T-helper 1 cell treated with Interleukin-12 subunit alpha and Interleukin-12 subunit beta and Interleukin-4 antibody, amounts not matched to agents 30 μg/mL and 1 μg/mL, for 36 hours (primary cell): ENCODE measurements at regions not wholly inside any gene's neighbourhood (a gene's known extent, or its start where the extent isn't known, plus 50 kb on each side); places are given as distances from the start of the nearest gene placed in this dataset.
"Not testable (repeated sequence)": the region's sequence is repeated elsewhere in the genome, so short reads cannot be mapped to it uniquely, and the experiment has no call there.

ENCODE experiments used
- H3K27ac Mint-ChIP-seq: one replicate; pipeline ENCODE4 v1.8.0; 2021; ENCODE audit warnings: mild to moderate bottlenecking, mixed read lengths
- H3K27me3 Mint-ChIP-seq: one replicate; pipeline ENCODE4 v1.8.0; 2021; ENCODE audit warnings: low read depth, mixed read lengths
- H3K36me3 Mint-ChIP-seq: one replicate; pipeline ENCODE4 v1.8.0; 2021; ENCODE audit warnings: low read depth, mixed read lengths
- H3K4me1 Mint-ChIP-seq: one replicate; pipeline ENCODE4 v1.8.0; 2021; ENCODE audit warnings: low read depth, mixed read lengths
- H3K4me3 Mint-ChIP-seq: one replicate; pipeline ENCODE4 v1.8.0; 2021; ENCODE audit warnings: mild to moderate bottlenecking, moderate library complexity, mixed read lengths
- H3K9me3 Mint-ChIP-seq: one replicate; pipeline ENCODE4 v1.8.0; 2021; ENCODE audit warnings: mixed read lengths

DNA sequence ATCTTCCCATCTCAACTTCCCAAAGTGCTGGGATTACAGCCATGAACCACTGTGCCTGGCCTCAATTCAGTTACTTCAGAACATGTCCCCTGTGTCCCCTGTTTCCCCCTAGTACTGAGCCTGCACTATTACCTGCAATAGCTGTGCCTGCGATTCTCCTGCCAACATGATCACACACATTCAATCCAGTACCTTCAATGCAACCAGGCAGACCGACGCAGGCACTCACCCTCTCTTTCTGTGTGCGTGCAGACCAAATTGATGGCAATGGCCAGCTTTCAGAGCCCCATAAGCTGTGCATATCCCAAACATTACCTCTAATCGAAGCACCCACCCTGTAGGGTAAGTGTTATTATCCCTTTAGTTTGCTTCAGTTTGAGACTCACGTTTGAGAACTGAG lies 73.0 kb upstream of the EPHB3 start:
- Mint-ChIP-seq H3K27me3 (peaks cover 34% of the 10 kb centered on the region), H3K27ac (no peak overlapping the region), H3K36me3 (no peaks in the 10 kb centered on the region), H3K4me1 (peaks cover 3% of the 10 kb centered on the region), H3K4me3 (no peak overlapping the region), H3K9me3 (no peaks in the 10 kb centered on the region)

- no peaks in the 10 kb centered on the region for H3K9me3 Mint-ChIP-seq
- H3K4me3 Mint-ChIP-seq, result no peak overlapping the region
- H3K27ac Mint-ChIP-seq, result no peak overlapping the region
- peaks cover 3% of the 10 kb centered on the region for H3K4me1 Mint-ChIP-seq
- peaks cover 42% of the 10 kb centered on the region for H3K27me3 Mint-ChIP-seq
- no peaks in the 10 kb centered on the region for H3K36me3 Mint-ChIP-seq
Observed at GRCh38 chr3:184489268-184489841, 72.2 kb upstream of the EPHB3 start.

DNA sequence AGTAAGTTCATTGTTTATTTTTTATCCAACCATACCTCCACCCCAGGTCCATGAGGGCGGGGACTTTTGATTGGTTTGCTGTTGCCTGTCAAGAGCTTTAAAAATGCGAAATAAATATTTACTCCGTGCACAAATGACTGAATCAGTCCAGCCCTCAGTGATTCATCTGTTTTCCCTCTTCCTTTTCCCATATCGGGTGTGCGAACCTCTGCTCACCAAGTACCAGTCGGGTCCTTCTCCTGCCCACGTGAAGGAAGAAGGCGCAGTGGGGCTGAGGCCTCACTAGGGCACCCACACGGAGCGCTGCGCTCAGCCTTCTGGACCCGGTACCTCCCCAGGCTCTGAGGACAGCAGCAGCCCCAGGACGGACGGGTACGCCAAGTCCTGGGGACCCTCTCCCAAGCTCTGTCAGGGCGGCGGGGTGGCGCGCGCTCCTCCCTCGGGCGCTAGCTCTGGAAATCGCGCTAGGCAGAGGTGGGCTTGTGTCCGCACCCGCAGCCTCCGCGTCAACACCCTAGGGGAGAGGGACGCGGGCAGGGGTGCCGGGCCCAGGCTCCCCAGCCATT lies 70.5 kb upstream of the EPHB3 start:
- Mint-ChIP-seq H3K36me3 (no peaks in the 10 kb centered on the region), H3K9me3 (no peaks in the 10 kb centered on the region), H3K4me1 (peaks cover 3% of the 10 kb centered on the region), H3K27me3 (peaks cover 45% of the 10 kb centered on the region), H3K4me3 (no peak overlapping the region), H3K27ac (no peak overlapping the region)

- Mint-ChIP-seq H3K9me3 (no peaks in the 10 kb centered on the region), H3K27me3 (peaks cover 50% of the 10 kb centered on the region)
Observed at GRCh38 chr3:184491867-184492615, 69.5 kb upstream of the EPHB3 start.

GRCh38 chr3:184496933-184497332 lies 64.7 kb upstream of the EPHB3 start:
- Mint-ChIP-seq H3K9me3 (no peaks in the 10 kb centered on the region), H3K36me3 (no peaks in the 10 kb centered on the region), H3K27ac (no peak overlapping the region), H3K27me3 (peaks cover 39% of the 10 kb centered on the region), H3K4me3 (no peak overlapping the region), H3K4me1 (peaks cover 3% of the 10 kb centered on the region)

More at GRCh38 chr3:184491867-184492615, 69.5 kb upstream of the EPHB3 start:
- Mint-ChIP-seq H3K4me3 (peak overlapping the region; percentile 47), H3K36me3 (no peaks in the 10 kb centered on the region), H3K4me1 (peaks cover 3% of the 10 kb centered on the region), H3K27ac (no peak overlapping the region)

GRCh38 chr3:184497804-184498203 lies 63.8 kb upstream of the EPHB3 start:
- H3K9me3 Mint-ChIP-seq, result peaks cover 3% of the 10 kb centered on the region
- no peak overlapping the region for H3K4me3 Mint-ChIP-seq
- H3K27ac Mint-ChIP-seq, result no peak overlapping the region
- no peaks in the 10 kb centered on the region for H3K4me1 Mint-ChIP-seq
- H3K27me3 Mint-ChIP-seq, result peaks cover 36% of the 10 kb centered on the region
- H3K36me3 Mint-ChIP-seq, result no peaks in the 10 kb centered on the region

DNA sequence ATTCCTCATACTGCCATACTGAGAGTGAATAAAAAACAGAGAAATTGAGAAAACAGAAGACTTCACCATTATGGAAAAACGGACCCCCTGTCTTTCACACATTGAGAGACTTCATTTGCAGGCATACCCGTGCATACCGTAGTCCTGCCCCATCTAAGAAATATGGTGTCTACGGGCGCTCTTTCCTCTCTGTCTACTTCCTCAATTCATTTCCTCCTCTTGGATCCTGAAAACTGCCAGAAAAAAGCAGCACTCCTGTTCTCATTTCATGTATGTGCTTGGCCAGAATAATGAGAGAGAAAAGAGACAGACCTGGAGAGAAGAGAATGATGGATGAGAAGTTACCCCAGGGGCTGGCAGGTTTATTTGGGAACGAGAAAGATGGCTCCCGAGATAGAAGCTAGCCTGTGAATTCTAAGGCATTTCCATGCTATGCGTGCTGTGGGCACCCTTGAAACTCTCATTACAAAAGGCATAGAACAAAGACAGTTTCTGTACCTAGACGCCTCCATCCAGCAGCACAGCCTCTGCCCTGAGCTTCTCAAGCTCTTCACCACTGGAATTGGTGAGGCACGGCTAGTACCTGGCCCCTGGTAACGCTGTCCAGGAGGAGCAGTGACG lies 62.5 kb upstream of the EPHB3 start:
- H3K27me3 Mint-ChIP-seq, result peaks cover 23% of the 10 kb centered on the region
- no peak overlapping the region for H3K4me3 Mint-ChIP-seq
- H3K9me3 Mint-ChIP-seq, result peaks cover 3% of the 10 kb centered on the region
- no peak overlapping the region for H3K27ac Mint-ChIP-seq
- no peaks in the 10 kb centered on the region for H3K4me1 Mint-ChIP-seq
- no peaks in the 10 kb centered on the region for H3K36me3 Mint-ChIP-seq

- Mint-ChIP-seq H3K4me3 (no peak overlapping the region), H3K4me1 (no peaks in the 10 kb centered on the region), H3K27me3 (peaks cover 24% of the 10 kb centered on the region), H3K36me3 (no peaks in the 10 kb centered on the region), H3K9me3 (peaks cover 3% of the 10 kb centered on the region), H3K27ac (no peak overlapping the region)
Observed at GRCh38 chr3:184500344-184500923, 61.2 kb upstream of the EPHB3 start.

DNA sequence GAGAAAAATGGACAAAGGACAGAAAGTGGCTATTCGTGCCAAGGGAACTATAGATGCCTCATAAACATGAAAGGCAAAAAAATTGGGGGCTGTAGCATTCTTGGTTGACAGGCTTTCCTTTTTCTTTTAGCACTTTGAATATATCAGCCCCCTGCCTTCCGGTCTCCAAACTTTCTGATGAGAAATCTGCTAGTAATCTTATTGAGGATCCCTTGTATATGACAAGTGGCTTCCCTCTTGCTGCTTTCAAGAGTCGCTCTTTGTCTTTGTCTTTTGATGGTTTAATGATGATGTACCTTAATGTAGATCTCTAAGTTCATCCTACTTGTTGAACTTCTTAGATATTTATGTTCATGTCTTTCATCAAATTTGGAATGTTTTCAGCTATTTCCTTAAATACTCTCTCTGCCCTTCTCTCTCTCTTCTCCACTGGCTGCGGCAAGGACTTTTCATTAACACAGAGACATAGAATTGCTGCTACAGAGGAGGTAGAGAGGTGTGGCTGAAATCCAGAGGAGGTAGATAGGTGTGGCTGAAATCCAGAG lies 59.4 kb upstream of the EPHB3 start:
- Mint-ChIP-seq H3K4me1 (no peaks in the 10 kb centered on the region), H3K27ac (no peak overlapping the region), H3K27me3 (peaks cover 34% of the 10 kb centered on the region), H3K36me3 (no peaks in the 10 kb centered on the region), H3K9me3 (peaks cover 3% of the 10 kb centered on the region), H3K4me3 (no peak overlapping the region)

GRCh38 chr3:184502841-184503240 lies 58.7 kb upstream of the EPHB3 start:
- H3K4me3 Mint-ChIP-seq, H3K27ac Mint-ChIP-seq, H3K36me3 Mint-ChIP-seq, H3K9me3 Mint-ChIP-seq, H3K4me1 Mint-ChIP-seq: not testable (repeated sequence)
- H3K27me3 Mint-ChIP-seq, result peaks cover 31% of the 10 kb centered on the region

- no peak overlapping the region for H3K27ac Mint-ChIP-seq
- peaks cover 3% of the 10 kb centered on the region for H3K9me3 Mint-ChIP-seq
- no peak overlapping the region for H3K4me3 Mint-ChIP-seq
- peaks cover 24% of the 10 kb centered on the region for H3K27me3 Mint-ChIP-seq
- H3K4me1 Mint-ChIP-seq, result no peaks in the 10 kb centered on the region
- H3K36me3 Mint-ChIP-seq, result no peaks in the 10 kb centered on the region
Observed at GRCh38 chr3:184503647-184504046, 57.9 kb upstream of the EPHB3 start.

GRCh38 chr3:184505076-184505878 lies 56.3 kb upstream of the EPHB3 start:
- peaks cover 29% of the 10 kb centered on the region for H3K27me3 Mint-ChIP-seq
- no peak overlapping the region for H3K27ac Mint-ChIP-seq
- no peak overlapping the region for H3K4me3 Mint-ChIP-seq
- no peaks in the 10 kb centered on the region for H3K4me1 Mint-ChIP-seq
- H3K9me3 Mint-ChIP-seq, result peaks cover 3% of the 10 kb centered on the region
- no peaks in the 10 kb centered on the region for H3K36me3 Mint-ChIP-seq

- Mint-ChIP-seq H3K27me3 (peaks cover 41% of the 10 kb centered on the region), H3K9me3 (peaks cover 3% of the 10 kb centered on the region), H3K4me1 (no peaks in the 10 kb centered on the region), H3K36me3 (no peaks in the 10 kb centered on the region), H3K4me3 (no peak overlapping the region), H3K27ac (no peak overlapping the region)
Observed at GRCh38 chr3:184506561-184506991, 55.0 kb upstream of the EPHB3 start.

GRCh38 chr3:184508938-184509337 lies 52.6 kb upstream of the EPHB3 start:
- no peak overlapping the region for H3K27ac Mint-ChIP-seq
- H3K27me3 Mint-ChIP-seq, result peaks cover 61% of the 10 kb centered on the region
- H3K36me3 Mint-ChIP-seq, result no peaks in the 10 kb centered on the region
- no peaks in the 10 kb centered on the region for H3K9me3 Mint-ChIP-seq
- no peak overlapping the region for H3K4me3 Mint-ChIP-seq
- H3K4me1 Mint-ChIP-seq, result peaks cover 8% of the 10 kb centered on the region
